ENCODE measurements at regions not wholly inside any gene's neighbourhood (a gene's known extent, or its start where the extent isn't known, plus 50 kb on each side); places are given as distances from the start of the nearest gene placed in this dataset.

DNA sequence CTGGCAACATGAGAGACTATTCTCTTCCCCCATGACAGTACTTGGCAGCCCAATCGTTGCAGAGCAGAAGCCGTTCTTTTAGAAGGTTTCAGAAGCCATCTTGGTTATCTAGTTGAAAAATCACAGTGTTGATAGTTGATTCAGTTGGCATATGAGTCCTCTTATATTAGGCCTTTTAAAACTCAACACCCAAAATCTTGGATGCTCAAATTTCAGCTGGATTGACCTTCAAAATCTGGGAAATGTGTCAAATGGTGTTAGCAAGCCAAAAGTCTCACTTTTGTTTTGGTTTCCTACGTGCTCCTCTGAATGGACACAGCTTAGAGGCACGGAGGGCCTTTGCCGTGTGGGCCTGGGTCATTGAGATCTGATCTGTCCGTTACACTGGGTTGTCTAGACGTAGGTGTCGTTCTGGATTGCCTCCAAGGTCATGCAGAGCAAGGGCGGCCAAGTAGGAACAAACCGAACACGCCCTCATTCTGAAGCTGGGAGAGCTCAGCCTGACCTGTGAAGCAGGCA lies 59.3 kb upstream of the BMPER start:
- TF ChIP-seq CTCF (IDR thresholded peaks at IDR 0.05) (no peak), POLR2AphosphoS5 (IDR thresholded peaks at IDR 0.05) (no peak)

Measured in suprapubic skin (tissue), 3 donors.